Left kidney (tissue), 1 donor: ENCODE measurements at regions not wholly inside any gene's neighbourhood (a gene's known extent, or its start where the extent isn't known, plus 50 kb on each side); places are given as distances from the start of the nearest gene placed in this dataset.
A peak's percentile ranks its signal among the peaks of the same experiment; 100 is the strongest.

Source experiments
- DNase-seq: peaks from one replicate; pipeline ENCODE4 v3.0.0-alpha.2; 2013

DNA sequence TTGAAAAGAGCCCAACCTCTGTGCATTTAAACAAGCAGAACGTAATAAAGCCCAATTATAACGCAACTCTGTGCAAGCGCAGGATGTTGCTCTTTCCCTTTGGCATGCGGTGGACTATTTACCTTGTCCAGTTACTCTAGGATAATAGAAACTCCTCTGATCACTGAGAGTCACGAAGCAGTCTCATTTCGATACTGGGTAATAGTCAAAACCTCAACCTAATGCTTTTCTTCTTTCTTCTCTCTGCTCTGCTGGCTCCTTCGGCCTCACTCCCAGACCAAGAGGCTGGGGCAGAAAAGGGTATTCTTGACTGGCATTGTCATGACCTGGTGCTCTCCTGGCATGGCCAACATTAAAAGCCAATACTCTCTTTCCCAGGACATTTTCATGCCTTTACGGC lies 89.7 kb upstream of the GCFC2 start:
- DNase-seq: no peak

DNA sequence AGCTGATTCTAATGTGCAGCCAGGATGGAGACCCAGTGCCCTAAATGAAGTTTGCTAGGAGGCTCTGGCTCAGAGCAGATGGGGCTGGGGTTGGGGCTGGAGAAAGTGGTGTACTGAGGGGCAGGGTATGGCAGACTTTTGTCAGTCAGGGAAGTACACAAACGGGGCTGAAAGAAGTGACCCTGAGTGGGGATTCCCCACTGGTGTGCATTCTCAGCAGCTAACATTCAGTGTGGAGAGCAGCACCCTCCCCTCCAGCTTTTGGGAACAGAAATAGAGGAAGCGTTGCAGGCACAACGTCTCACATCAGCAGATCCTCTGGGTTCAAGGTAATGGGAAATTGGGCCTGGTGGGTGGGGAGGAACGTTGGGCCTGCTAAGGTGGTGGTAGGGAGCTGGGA lies 89.1 kb upstream of the GCFC2 start:
- no peak for DNase-seq

DNA sequence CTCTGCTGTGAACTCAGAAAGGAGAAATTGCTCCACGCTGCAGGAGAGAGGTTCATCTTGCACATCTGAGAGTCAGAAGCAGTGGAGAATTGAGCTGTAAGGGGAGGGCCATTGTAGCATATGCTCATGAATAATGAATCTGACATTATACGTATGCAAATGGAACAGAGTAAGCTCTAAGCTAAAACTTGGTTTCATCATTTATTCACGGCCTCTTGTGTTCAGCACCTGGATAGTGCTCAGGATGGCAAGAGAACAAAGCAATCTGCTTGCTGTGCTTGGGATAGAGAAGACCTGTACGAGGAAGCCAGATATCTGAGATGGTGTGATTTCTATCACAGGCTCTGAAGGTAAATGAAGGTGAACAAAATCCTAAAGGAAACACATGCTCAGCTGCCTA lies 87.9 kb upstream of the GCFC2 start:
- no peak for DNase-seq

DNA sequence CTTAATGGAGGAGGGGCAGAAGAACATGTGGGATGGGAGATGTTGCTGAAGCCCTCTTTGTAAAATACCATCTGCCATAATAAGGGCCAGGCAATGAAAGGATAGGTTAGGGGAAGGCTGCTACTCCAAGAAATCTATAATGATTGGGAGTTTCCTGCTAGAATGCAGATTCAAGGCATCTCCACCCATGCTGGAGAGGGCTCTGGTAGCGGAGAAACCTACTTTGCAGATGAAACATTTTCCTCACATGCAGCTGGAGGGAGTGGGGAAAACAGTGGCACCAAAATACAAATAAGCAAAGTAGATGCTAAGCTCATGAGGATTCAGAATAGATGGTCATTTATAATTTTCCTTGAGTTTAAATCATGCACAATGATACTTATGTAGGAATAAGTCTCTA lies 82.3 kb upstream of the GCFC2 start:
- no peak for DNase-seq

DNA sequence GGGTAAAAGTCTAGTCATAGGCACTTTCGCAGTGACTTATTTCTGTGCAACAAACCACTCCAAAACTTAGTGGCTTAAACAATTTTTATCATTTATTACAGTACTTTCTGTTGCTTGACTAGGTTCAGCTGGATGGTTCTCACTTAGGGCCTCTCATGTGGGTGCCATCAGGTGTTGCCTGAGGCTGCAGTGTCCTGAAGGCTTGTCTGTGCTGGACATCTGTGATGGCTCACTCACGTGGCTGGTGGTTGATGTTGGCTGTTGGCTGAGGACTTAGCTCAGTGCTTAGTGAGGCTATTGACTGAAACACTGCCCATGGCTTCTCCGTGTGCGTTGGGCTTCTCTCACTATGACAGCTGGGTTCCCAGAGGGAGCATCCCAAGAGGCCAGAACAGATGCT lies 81.4 kb upstream of the GCFC2 start:
- no peak for DNase-seq

DNA sequence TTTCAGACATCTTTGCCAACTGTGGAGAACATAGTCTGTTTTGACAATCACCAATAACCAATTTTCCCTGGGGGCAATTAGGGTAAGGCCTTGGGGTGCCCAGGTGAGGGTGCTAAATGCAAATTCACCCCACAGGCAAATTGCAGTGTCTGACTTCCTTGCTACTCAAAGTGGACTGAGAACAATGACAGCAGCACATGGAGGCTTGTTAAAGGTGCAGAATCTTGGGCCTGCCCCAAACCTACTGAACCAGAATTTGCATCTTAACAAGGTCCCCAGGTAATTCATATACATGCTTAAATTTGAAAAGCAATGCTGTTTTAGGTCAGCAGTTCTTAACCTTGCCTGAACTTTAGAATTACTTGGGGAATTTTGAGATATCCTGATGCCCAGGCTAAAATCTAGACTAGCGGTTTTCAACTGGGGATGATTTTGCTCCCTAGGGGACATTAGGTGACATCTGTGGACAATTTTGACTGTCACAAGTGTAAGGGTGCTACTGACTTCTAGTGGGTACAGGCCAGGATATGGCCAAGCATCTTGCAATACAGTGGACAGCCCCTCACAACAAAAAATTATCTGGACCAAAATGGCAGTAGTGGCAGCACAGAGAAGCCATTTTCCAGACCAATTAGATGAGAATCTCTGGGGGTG lies 80.2 kb upstream of the GCFC2 start:
- DNase-seq: no peak

DNA sequence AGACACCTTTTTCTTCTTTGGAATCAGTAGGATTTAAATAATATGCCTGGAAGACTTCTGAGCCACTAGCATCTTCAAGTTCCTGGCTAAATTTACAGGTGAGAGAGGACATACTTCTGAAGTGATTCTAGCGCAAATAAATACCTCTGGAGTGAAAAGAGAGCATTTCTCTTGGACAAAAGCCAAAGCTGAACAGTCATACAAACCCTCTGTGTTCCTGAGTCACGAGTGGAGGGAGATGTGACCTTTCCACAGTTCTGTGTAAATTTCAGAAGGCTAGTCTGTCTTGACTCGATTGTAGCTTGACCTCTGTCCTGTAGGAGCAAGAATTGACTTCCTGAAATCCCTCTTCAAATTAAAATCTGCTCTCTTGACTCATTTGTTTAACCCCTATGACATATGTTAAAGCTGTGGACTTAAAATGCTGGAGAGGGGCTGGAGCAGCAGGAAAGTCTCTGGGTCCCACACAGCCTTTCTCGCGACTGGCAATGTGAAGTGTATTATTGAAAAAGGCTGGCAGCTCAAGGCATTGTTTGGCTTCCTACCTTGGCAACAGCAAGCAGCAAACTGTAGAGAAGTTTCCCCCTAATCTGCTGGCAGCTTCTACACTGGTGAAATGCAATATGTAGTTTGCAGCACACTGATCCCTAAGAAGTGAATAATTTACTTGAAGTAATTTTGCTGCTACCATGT lies 79.6 kb upstream of the GCFC2 start:
- DNase-seq: no peak

DNA sequence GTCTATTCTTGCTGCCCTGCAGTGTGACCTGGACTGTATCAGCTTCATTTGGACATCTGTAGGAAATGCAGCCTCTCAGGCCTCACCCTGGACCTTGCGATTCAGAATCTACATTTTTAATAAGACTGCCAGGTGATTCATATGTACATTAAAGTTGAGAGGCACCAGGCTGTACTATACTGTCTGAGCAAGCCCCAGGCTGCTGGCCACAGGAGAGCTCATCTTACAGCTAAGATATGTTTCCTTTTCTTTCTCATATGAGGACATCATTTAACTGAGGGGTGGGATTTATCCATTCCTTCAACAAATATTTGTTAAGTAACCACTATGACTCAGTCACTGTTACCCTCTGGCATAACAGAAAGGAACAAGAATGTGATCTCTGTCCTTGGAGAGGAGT lies 78.2 kb upstream of the GCFC2 start:
- DNase-seq: no peak

DNA sequence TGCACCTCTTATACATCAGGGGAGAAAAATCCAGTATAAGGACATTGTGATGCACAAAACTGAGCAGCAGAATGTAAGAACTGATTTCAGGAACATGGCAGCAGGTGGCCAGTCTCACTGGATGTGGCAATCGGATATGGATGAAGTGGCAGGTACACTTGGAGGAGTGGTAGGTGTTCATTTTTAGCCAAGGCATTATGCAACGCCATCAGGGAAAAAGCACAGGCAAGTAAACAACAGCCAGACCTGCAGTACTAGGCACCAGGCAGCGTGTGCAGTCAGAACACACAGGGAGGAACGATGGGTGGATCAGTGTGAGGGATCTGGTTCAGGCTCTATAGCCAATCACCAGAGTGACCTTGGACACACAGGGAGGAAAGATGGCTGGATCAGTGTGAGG lies 77.4 kb upstream of the GCFC2 start:
- no peak for DNase-seq

DNA sequence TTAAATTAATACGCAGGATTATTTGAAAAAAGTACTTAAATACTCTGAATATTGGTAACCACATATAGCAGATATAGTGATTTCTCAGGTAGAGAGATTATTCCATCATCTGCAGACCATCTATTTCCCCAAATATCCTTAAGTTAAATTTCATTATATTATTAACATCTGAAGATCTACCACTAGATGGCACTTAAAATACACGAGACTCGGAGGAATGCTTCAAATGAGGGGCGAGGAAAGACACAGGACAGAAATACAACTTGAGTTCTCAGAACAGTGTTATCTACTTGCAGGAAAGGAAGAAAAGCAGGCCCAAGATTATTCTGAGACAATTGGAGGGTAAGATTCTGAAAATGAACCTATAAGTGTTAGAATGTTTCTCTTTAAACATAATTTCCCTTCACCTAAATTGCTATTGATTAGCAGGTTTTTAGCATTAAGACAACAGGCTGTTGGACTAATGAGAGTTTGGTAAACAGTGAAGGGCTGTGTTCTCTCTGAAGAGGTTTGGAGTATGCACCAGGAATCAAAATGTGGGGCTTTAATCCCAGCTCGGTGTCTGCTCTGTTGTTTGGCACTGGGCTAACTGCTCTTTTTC lies 76.9 kb upstream of the GCFC2 start:
- peak; percentile 39 for DNase-seq

DNA sequence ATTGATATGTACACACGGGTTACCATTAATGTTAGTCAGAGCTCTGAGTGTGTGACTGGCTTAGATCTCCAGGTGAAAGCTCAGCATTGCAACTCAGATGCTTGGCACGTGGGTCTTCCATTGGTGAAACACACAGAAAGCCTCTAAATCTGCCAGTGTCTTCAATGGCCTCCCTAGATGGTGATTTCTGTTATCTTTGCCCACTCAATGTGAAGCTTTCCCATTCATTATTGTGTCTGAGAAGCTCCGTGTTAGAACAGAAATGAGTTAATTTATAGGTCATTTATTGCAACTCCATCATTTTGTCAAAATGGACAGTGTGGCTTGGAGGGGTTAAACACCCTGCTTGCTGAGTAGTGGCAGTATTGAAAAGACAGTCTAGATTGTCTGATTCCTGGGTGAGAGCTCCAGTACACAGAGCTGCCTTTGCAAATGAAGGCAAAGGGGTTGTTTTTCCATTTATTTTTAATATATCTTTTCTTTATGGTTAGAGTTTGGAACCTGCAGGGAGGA lies 64.7 kb upstream of the GCFC2 start:
- no peak for DNase-seq

DNA sequence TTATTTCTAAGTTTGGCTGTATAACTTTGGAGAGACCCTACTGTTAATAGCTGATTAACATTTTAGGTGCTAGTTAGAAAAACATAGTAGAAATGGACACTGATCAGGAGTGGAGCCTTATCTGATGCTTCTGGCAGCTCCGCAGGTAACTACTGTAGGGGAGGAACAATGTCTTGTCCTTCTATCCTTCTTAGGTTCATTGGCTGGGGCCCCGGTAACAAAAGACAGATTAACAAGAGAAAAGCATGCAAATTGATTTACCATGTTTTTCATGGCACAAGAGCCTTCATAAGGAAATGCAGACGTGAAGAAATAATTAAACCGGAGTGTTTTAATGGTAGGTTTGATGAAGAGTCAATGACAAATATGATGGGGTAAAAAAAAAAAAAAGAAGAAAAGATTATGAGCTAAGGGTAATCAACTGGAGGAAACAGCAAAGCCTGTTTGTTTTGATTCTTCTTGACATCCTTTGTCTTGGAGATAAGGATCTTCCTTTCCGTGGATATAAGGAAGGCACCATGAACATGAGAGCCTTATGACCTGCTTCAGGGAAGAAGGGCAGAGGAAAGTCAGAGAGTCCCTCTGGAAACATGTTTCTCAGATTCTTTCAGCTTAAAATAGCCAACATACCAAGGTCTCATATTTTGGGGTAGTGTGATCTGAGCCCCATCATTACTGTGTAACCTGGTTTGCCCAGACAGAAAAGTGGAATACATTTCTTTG lies 62.4 kb upstream of the GCFC2 start:
- no peak for DNase-seq

DNA sequence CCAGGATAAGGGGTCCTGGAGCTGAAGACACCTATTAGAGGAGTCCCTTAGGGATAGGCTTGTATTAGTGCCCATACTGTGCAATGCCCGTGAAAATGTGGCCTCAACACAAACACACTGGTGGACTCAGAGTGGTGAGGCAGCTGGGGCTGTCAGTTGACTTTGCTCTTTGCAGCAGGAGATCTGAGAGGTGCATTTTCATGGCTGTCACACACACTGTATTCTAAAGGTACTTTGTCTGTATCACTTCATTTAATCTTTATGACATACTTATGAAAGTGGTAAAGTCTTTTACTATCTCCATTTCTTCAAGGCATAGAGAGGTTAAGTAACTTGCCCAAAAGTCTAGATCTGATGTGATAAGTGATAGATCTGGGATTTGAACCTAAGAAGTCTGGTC lies 55.1 kb upstream of the GCFC2 start:
- DNase-seq: no peak

DNA sequence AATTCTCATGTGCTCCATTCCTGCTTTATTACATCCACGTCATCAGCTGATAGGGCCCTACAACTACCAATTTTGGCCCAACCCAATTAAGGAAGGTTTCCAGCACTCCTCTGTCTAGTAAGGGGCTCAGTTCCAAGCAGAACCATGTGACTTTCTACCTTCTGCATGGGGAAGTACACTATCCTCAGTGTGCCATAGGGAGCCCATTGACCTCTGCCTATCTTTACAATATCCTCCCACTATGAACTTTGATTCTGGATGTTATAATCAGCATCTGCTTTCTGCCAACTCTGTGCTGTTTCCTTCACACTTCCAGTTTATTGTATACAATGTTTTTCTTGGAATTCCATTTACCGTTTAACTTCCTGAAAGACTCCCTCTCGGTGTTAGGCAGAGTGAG lies 53.9 kb upstream of the GCFC2 start:
- no peak for DNase-seq
